ENCODE measurements at regions not wholly inside any gene's neighbourhood (a gene's known extent, or its start where the extent isn't known, plus 50 kb on each side); places are given as distances from the start of the nearest gene placed in this dataset.

DNA sequence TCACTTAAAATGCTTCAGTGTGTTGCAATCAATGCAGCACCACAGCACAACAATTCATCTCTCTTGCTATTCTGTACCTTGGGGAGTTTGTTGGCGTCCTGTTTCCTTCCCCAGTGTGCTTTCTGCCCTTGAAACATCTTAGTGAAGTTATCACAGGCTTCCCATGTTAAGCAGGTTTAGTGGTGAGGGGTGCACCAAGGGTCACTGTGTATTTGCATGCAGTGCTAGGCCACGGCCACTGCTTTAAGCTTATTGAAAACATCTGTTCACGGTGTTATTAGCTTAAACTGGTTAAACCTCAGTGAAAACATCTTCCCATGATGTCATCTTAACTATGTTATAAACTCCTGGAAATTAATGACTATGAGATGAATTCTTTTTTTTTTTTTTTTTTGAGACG, 217.3 kb upstream of the GOLIM4 start:
- Histone ChIP-seq H3K79me2 (ENCODE audit: insufficient read depth) (no peaks in the 10 kb centered on the region), H4K20me1 (ENCODE audit: insufficient read depth) (no peaks in the 10 kb centered on the region), H2AFZ (ENCODE audit: low read depth) (no peak overlapping the region), H3K27me3 (ENCODE audit: insufficient read depth) (no peaks in the 10 kb centered on the region), H3K4me2 (no peak overlapping the region), H3K9me3 (no peaks in the 10 kb centered on the region), H3K9me2 (no peaks in the 10 kb centered on the region), H3K9ac (no peak overlapping the region), H3K4me1 (ENCODE audit: control insufficient read depth in 1 of 2, insufficient read depth in 2 of 2, low read depth in 1 of 2, low read length in 1 of 2) (peaks cover 0 to 2% of the 10 kb centered on the region in 2 experiments; a peak in 1 of 4 replicates), H3K36me3 (replicated peaks in 1 of 2; ENCODE audit: control insufficient read depth in 1 of 2, insufficient read depth in 2 of 2, low read length in 1 of 2) (no peaks in the 10 kb centered on the region), H3K4me3 (ENCODE audit: low read depth in 2 of 2, low read length in 1 of 2) (no peak overlapping the region), H3F3A (replicated peaks; ENCODE audit: insufficient read depth) (no peaks in the 10 kb centered on the region), H3K27ac (ENCODE audit: low read depth in 2 of 2, low read length in 1 of 2) (no peak overlapping the region)
- ChIA-PET CTCF (no interaction called here), POLR2A (no interaction called here)
- TF ChIP-seq EZH2phosphoT487 (IDR thresholded peaks at IDR 0.05; ENCODE audit: borderline replicate concordance, low read depth) (no peak), FOSL2 (IDR thresholded peaks at IDR 0.05; ENCODE audit: borderline replicate concordance, low read depth) (no peak), MEF2A (IDR thresholded peaks at IDR 0.05; ENCODE audit: borderline replicate concordance, low read depth) (no peak), MXI1 (IDR thresholded peaks at IDR 0.05; ENCODE audit: low read depth, low read length) (no peak), TAF1 (IDR thresholded peaks at IDR 0.05; ENCODE audit: borderline replicate concordance, low read depth, low read length) (no peak), NFIC (IDR thresholded peaks at IDR 0.05; ENCODE audit: borderline replicate concordance) (no peak), ELF1 (IDR thresholded peaks at IDR 0.05) (no peak), POLR2AphosphoS5 (IDR thresholded peaks at IDR 0.05; ENCODE audit: low read depth, low read length) (no peak), RAD21 (IDR thresholded peaks at IDR 0.05; ENCODE audit: low read length) (no peak), SIN3A (IDR thresholded peaks at IDR 0.05; ENCODE audit: borderline replicate concordance, low read depth, low read length) (no peak), CHD2 (IDR thresholded peaks at IDR 0.05; ENCODE audit: low read length, partially characterized antibody) (no peak), TEAD4 (IDR thresholded peaks at IDR 0.05; ENCODE audit: borderline replicate concordance, insufficient read depth) (no peak), SMC3 (IDR thresholded peaks at IDR 0.05; ENCODE audit: low read depth, low read length) (no peak), RFX5 (IDR thresholded peaks at IDR 0.05; ENCODE audit: low read length) (no peak)
- TF ChIP-seq, protein P1, sequence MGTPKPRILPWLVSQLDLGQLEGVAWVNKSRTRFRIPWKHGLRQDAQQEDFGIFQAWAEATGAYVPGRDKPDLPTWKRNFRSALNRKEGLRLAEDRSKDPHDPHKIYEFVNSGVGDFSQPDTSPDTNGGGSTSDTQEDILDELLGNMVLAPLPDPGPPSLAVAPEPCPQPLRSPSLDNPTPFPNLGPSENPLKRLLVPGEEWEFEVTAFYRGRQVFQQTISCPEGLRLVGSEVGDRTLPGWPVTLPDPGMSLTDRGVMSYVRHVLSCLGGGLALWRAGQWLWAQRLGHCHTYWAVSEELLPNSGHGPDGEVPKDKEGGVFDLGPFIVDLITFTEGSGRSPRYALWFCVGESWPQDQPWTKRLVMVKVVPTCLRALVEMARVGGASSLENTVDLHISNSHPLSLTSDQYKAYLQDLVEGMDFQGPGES (IDR thresholded peaks at IDR 0.05; ENCODE audit: low read depth, low read length) = no peak
- TF ChIP-seq, protein P2, sequence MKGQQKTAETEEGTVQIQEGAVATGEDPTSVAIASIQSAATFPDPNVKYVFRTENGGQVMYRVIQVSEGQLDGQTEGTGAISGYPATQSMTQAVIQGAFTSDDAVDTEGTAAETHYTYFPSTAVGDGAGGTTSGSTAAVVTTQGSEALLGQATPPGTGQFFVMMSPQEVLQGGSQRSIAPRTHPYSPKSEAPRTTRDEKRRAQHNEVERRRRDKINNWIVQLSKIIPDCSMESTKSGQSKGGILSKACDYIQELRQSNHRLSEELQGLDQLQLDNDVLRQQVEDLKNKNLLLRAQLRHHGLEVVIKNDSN (IDR thresholded peaks at IDR 0.05; ENCODE audit: borderline replicate concordance, low read depth) = no peak
- TF ChIP-seq, protein P3, sequence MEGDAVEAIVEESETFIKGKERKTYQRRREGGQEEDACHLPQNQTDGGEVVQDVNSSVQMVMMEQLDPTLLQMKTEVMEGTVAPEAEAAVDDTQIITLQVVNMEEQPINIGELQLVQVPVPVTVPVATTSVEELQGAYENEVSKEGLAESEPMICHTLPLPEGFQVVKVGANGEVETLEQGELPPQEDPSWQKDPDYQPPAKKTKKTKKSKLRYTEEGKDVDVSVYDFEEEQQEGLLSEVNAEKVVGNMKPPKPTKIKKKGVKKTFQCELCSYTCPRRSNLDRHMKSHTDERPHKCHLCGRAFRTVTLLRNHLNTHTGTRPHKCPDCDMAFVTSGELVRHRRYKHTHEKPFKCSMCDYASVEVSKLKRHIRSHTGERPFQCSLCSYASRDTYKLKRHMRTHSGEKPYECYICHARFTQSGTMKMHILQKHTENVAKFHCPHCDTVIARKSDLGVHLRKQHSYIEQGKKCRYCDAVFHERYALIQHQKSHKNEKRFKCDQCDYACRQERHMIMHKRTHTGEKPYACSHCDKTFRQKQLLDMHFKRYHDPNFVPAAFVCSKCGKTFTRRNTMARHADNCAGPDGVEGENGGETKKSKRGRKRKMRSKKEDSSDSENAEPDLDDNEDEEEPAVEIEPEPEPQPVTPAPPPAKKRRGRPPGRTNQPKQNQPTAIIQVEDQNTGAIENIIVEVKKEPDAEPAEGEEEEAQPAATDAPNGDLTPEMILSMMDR (IDR thresholded peaks at IDR 0.05) = no peak
- TF ChIP-seq, protein P4, sequence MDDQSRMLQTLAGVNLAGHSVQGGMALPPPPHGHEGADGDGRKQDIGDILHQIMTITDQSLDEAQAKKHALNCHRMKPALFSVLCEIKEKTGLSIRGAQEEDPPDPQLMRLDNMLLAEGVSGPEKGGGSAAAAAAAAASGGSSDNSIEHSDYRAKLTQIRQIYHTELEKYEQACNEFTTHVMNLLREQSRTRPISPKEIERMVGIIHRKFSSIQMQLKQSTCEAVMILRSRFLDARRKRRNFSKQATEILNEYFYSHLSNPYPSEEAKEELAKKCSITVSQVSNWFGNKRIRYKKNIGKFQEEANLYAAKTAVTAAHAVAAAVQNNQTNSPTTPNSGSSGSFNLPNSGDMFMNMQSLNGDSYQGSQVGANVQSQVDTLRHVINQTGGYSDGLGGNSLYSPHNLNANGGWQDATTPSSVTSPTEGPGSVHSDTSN (IDR thresholded peaks at IDR 0.05) = no peak
- TF ChIP-seq, protein P5, sequence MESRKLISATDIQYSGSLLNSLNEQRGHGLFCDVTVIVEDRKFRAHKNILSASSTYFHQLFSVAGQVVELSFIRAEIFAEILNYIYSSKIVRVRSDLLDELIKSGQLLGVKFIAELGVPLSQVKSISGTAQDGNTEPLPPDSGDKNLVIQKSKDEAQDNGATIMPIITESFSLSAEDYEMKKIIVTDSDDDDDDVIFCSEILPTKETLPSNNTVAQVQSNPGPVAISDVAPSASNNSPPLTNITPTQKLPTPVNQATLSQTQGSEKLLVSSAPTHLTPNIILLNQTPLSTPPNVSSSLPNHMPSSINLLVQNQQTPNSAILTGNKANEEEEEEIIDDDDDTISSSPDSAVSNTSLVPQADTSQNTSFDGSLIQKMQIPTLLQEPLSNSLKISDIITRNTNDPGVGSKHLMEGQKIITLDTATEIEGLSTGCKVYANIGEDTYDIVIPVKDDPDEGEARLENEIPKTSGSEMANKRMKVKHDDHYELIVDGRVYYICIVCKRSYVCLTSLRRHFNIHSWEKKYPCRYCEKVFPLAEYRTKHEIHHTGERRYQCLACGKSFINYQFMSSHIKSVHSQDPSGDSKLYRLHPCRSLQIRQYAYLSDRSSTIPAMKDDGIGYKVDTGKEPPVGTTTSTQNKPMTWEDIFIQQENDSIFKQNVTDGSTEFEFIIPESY (IDR thresholded peaks at IDR 0.05; ENCODE audit: borderline replicate concordance, low read depth) = no peak
- 45% methylated on average over 4 of the region's 4 CpGs for WGBS (ENCODE audit: low lambda C conversion rate)
- peak; percentile 15 for DNase-seq

Data from SK-N-SH (cell line).